ENCODE measurements at regions not wholly inside any gene's neighbourhood (a gene's known extent, or its start where the extent isn't known, plus 50 kb on each side); places are given as distances from the start of the nearest gene placed in this dataset.

DNA sequence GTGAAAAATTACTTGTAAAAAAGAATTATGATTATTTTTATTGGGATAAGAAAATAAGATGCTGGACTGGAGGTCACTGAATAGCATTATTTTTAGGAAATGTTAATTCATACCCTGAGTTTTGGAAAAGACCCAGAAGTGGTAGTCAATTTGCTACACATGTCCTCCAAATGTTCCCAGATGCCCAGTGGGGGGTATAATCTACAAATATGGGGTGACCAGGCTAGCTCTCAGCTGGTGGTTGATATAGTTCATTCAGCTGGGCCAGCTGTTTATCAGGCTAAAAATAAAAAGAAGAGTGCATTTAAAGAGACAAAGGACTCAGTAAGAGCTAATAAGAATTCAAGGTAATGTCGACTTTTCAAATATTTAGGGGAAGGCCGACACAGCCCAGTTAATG, 402.0 kb upstream of the GOLIM4 start:
- H3K36me3 ChIP-seq (ENCODE audit: low read depth) = no peaks in the 10 kb centered on the region
- DNase-seq (no peak), ATAC-seq (no peak)
- TF ChIP-seq, protein P1, sequence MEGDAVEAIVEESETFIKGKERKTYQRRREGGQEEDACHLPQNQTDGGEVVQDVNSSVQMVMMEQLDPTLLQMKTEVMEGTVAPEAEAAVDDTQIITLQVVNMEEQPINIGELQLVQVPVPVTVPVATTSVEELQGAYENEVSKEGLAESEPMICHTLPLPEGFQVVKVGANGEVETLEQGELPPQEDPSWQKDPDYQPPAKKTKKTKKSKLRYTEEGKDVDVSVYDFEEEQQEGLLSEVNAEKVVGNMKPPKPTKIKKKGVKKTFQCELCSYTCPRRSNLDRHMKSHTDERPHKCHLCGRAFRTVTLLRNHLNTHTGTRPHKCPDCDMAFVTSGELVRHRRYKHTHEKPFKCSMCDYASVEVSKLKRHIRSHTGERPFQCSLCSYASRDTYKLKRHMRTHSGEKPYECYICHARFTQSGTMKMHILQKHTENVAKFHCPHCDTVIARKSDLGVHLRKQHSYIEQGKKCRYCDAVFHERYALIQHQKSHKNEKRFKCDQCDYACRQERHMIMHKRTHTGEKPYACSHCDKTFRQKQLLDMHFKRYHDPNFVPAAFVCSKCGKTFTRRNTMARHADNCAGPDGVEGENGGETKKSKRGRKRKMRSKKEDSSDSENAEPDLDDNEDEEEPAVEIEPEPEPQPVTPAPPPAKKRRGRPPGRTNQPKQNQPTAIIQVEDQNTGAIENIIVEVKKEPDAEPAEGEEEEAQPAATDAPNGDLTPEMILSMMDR (IDR thresholded peaks at IDR 0.05) = no peak
- H3K4me1 ChIP-seq (ENCODE audit: low read depth) = no peaks in the 10 kb centered on the region
- intact Hi-C loops (cut with DNase I, micrococcal nuclease) = no loop called here
- no peak overlapping the region for H3K4me3 ChIP-seq
- no peaks in the 10 kb centered on the region for H3K9me3 ChIP-seq

DNA sequence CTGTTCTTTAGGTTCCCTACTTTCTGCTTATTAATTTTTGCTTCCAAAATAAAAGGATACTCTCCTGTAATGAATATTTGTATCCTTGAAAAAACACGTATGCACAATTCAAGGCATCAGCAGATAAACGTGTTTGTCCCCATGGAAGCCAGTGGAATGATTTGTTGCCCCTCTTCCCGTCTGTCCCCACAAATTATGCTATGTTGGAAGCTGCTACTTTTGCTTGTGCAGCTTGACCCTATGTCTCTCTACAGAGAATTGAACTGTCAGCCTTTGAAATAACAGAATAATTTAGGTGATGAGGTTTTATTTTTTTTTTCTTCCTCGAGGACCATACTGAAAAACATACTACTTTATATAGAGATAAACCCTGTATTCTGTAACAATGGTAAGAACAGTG, 401.5 kb upstream of the GOLIM4 start:
- Histone ChIP-seq H3K4me3 (no peak overlapping the region), H3K36me3 (ENCODE audit: low read depth) (no peaks in the 10 kb centered on the region), H3K4me1 (ENCODE audit: low read depth) (no peaks in the 10 kb centered on the region), H3K9me3 (no peaks in the 10 kb centered on the region)
- ATAC-seq = no peak
- TF ChIP-seq, protein P1 (IDR thresholded peaks at IDR 0.05) = no peak
- intact Hi-C loops (cut with DNase I, micrococcal nuclease) = no loop called here
- DNase-seq = no peak

GRCh38 chr3:168495932-168496331, 400.2 kb upstream of the GOLIM4 start:
- no peak for DNase-seq
- ATAC-seq = no peak
- TF ChIP-seq, protein P1 (IDR thresholded peaks at IDR 0.05) = no peak
- H3K9me3 ChIP-seq = no peaks in the 10 kb centered on the region
- H3K36me3 ChIP-seq (ENCODE audit: low read depth) = no peaks in the 10 kb centered on the region
- H3K4me3 ChIP-seq = no peak overlapping the region
- intact Hi-C loops (cut with DNase I, micrococcal nuclease) = no loop called here
- no peaks in the 10 kb centered on the region for H3K4me1 ChIP-seq (ENCODE audit: low read depth)

DNA sequence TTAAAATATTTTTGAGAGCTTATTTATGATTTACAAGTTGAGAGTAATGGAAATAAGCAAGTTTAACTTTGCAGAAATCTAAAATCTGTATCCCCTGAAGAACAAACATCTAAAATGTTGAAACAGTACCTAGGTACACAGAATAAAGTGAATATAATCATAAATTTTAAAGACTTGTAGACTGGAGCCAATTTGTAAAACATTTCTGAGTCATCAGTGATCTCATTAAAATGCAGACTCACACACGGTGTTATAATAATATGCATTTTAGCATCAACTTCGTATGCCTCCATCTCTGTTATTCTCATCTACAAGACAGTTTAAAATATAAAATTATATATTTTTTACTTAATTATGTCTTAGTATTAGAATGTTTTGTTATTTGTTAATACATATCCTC, 399.5 kb upstream of the GOLIM4 start:
- no peak overlapping the region for H3K4me3 ChIP-seq
- TF ChIP-seq, protein P1 (IDR thresholded peaks at IDR 0.05) = no peak
- DNase-seq = no peak
- intact Hi-C loops (cut with DNase I, micrococcal nuclease) = no loop called here
- no peaks in the 10 kb centered on the region for H3K9me3 ChIP-seq
- no peak for ATAC-seq
- H3K36me3 ChIP-seq (ENCODE audit: low read depth) = no peaks in the 10 kb centered on the region
- no peaks in the 10 kb centered on the region for H3K4me1 ChIP-seq (ENCODE audit: low read depth)

DNA sequence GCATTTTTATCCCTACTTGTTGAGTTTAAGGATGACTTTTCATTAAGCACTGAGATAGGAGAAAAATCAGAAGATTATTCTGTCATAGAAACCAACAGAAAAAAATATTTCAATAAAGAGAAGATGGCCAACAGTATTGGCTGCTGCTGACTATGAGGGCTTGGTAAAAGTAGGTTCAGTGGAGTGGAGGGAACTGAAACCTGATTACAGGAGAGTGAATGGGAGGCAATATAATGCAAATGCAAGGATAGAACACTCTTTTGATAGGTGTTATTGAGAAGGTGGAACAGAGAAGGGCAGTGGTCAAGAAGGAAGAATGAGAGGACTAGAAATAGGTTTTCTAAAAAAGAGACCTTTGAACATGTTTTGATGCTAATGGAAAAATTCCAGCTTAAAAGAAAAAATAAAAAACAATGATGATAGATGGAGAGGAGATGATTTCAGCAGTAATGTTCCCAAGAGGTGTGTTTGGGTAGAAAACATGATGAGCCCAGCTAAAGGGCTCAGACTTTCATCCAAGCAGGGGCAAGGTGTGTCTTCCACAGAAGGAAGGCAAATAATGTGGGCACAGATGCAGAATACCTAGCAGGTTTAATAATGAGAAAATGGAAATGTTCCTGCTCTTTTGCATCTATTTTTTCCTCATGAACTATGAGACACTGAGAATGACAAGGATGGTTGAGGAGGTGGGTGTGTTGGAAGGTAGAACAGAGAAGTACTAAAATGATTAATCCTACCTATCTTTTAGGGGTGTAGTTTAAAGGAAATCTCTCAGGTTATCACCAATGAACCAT, 397.9 kb upstream of the GOLIM4 start:
- intact Hi-C loops (cut with DNase I, micrococcal nuclease) = no loop called here
- Histone ChIP-seq H3K36me3 (ENCODE audit: low read depth) (no peaks in the 10 kb centered on the region), H3K9me3 (no peaks in the 10 kb centered on the region), H3K4me1 (ENCODE audit: low read depth) (no peaks in the 10 kb centered on the region), H3K4me3 (no peak overlapping the region)
- DNase-seq (no peak), ATAC-seq (no peak)
- TF ChIP-seq, protein P1 (IDR thresholded peaks at IDR 0.05) = no peak
